ENCODE measurements at regions not wholly inside any gene's neighbourhood (a gene's known extent, or its start where the extent isn't known, plus 50 kb on each side); places are given as distances from the start of the nearest gene placed in this dataset.

- in situ Hi-C loops (cut with HindIII; ENCODE audit: low sequenced_read_pairs): no loop called here
Measured at GRCh38 chr5:89265511-89266179, 382.7 kb upstream of the MEF2C start.

GRCh38 chr5:89263846-89264245 lies 380.9 kb upstream of the MEF2C start:
- in situ Hi-C loops (cut with HindIII; ENCODE audit: low sequenced_read_pairs): no loop called here

DNA sequence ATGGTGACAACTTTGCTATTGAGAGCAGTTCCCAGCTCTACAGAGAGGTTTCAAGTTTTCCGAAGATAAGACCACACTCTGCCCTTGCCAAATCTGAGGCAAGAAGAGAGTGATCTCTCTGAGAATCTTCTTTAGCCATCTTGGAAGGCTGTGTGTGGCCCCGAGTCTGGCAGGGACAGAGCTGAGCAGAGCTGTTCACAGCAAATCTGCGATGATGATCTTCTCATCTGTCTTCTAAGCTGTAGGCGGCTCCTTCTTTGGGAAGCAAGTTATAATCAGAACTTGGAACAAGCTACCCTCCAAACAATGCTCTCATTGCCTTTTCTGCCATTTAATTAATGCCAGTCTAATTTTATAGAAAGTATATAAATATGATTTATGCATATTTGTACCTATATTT lies 379.0 kb upstream of the MEF2C start:
- in situ Hi-C loops (cut with HindIII; ENCODE audit: low sequenced_read_pairs): no loop called here

DNA sequence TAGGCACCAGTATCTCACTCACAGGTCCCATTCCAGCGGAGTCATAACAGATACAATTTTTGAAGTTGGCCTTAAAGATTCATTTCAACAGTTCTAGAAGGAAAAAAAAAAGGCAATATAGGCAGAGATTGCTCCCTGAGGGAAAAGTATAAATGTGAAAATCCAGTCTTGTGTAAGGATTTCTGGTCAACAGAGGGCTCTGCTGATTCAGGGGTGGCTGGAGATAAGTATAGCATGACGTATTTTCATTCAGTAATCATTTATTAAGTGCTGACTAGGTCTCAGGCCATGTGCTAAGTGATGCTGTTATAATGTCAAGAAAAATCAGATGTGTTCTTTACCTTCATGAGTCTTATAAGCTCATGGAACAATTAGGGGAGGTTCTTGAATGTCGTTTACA lies 377.3 kb upstream of the MEF2C start:
- in situ Hi-C loops (cut with HindIII; ENCODE audit: low sequenced_read_pairs): no loop called here

- in situ Hi-C loops (cut with HindIII; ENCODE audit: low sequenced_read_pairs): no loop called here
Measured at GRCh38 chr5:89255845-89256463, 373.0 kb upstream of the MEF2C start.

- in situ Hi-C loops (cut with HindIII; ENCODE audit: low sequenced_read_pairs): no loop called here
Measured at GRCh38 chr5:89253666-89254352, 370.8 kb upstream of the MEF2C start.

DNA sequence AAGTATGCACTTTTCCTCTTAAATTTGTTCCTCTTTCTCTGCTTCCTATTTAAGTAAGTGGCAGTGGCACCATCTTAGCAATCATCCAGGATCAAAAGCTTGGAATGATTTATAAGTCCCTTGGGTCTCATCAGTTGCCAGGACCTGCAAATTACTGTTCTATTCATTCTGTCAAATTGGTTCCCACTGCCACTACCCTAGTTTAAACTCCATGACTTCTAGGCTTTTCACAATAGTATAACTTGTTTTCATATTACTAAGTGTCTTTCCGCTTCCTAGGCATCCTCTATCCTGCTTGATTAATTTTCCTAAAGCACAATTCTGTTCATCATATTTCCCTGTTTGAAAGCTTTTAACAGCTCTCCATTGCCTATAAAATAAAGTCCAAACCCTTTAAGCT lies 363.9 kb upstream of the MEF2C start:
- in situ Hi-C loops (cut with HindIII; ENCODE audit: low sequenced_read_pairs): no loop called here

GRCh38 chr5:89246252-89246651 lies 363.3 kb upstream of the MEF2C start:
- in situ Hi-C loops (cut with HindIII; ENCODE audit: low sequenced_read_pairs): no loop called here

DNA sequence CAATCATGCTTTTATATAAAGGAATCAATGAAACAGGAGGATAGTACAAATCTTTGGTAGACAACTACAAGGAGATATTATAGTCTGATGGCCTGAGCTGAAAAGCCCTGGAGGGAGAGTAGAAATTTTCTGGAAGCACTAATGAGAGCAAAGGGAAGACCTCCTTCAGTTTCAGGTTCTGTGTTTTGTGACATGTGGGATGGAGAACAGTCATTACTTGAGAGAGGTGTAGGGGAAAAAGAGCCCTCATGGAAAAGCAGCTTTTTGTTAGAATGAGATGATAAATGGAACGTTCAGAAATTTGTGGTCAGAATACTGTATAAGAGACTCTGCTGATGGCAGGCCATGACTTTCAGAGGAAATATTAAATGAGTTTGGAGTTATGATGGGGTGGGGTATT lies 360.6 kb upstream of the MEF2C start:
- in situ Hi-C loops (cut with HindIII; ENCODE audit: low sequenced_read_pairs): no loop called here

GRCh38 chr5:89241186-89241585 lies 358.2 kb upstream of the MEF2C start:
- in situ Hi-C loops (cut with HindIII; ENCODE audit: low sequenced_read_pairs): no loop called here

DNA sequence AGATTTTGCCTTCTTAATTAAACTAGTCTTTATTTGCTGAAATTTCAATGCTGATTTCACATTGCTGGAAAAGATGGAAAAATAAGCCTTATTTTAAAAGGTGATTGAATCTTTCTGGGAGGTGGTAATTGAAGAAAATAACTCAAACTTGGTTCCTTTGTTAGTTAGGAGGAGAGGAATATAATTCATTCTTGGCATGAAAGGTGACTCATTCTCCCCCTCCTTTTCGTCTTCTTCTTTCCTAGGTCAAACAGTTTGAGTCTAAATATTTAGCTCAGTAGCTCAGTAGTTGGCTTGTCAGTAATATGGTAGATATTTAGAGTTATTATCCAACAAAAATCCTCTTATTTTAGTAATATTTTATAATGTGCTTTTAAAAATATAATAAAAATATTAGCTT lies 353.9 kb upstream of the MEF2C start:
- in situ Hi-C loops (cut with HindIII; ENCODE audit: low sequenced_read_pairs): no loop called here

- in situ Hi-C loops (cut with HindIII; ENCODE audit: low sequenced_read_pairs): no loop called here
Measured at GRCh38 chr5:89233462-89233861, 350.5 kb upstream of the MEF2C start.

DNA sequence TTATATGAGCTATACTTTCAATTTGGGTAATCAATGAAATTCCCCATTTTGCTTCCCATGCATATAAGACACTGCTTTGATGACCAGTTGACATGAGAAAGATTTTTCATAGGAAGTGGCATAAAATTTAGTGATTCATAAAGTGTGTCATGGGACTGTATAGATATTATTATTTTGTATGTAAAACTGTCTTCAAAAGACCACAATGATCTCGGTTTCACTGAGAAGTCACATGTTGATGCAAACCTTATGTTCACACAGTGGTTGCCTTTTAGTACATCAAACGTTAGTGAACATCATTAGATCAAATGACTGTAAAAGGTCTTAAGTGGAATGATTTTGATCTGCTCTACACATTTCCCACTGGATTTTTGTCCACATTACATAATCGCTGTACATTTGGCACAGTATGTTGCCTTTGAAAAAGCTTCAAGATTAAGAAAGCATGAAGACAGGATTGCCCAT lies 349.2 kb upstream of the MEF2C start:
- in situ Hi-C loops (cut with HindIII; ENCODE audit: low sequenced_read_pairs): no loop called here

- in situ Hi-C loops (cut with HindIII; ENCODE audit: low sequenced_read_pairs): no loop called here
Measured at GRCh38 chr5:89230178-89230577, 347.2 kb upstream of the MEF2C start.

GRCh38 chr5:89229331-89230070 lies 346.5 kb upstream of the MEF2C start:
- in situ Hi-C loops (cut with HindIII; ENCODE audit: low sequenced_read_pairs): no loop called here

- in situ Hi-C loops (cut with HindIII; ENCODE audit: low sequenced_read_pairs): no loop called here
Measured at GRCh38 chr5:89228355-89228754, 345.4 kb upstream of the MEF2C start.

DNA sequence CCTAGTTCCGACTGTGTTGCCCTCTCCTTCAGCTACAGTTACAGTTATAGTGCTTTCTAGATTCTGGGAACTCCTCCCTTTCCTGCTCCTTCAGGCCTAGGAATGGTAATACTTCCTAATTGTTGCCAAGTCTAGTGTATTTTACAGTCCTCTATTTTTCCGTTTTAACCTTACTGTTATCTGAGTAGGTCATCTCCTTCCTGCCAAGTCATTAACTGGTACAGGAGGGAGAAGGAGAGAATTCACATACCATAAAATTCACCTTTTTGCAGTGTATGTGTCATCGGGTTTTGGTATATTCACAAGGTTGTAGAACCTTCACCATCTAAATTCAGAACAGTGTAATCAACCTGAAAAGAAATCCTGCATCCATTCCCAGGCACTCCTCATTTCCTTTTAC lies 335.4 kb upstream of the MEF2C start:
- in situ Hi-C loops (cut with HindIII; ENCODE audit: low sequenced_read_pairs): no loop called here

DNA sequence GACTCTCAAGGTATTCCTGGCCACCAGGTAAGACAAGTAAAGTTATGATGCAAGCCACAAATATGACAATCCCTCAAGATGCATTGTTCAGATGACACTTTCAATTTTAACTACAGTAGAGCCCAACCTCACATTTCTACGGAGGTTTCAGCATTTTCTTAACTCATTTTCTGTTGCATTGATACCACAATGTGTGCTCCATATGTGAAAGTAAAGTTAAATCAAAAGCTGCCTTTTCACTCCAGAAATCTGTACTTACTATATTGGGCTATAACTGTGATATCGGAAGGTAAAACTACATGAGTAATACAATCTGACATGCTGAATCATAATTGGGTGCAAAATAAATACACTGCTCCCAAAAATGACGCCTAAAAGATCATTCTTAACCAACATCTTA lies 333.6 kb upstream of the MEF2C start:
- in situ Hi-C loops (cut with HindIII; ENCODE audit: low sequenced_read_pairs): no loop called here

- in situ Hi-C loops (cut with HindIII; ENCODE audit: low sequenced_read_pairs): no loop called here
Measured at GRCh38 chr5:89213573-89213972, 330.6 kb upstream of the MEF2C start.

DNA sequence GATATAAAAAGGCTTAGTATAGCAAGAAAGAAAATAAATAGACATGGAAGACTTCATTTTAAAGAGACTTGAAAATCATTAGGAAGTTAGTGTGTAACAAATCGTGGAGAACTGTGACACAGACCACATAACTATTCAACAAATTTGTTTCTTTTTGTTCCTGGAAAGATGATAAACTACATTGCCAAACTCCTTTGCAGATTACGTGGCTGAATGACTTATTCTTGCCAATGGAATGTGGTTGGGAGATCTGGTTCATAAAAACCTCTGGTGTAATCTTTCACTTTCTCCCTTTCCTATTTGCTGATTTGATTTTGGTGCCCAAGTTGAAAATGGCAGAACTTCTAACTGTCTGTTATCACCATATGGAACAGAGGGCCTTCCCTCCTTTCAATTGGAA lies 328.9 kb upstream of the MEF2C start:
- in situ Hi-C loops (cut with HindIII; ENCODE audit: low sequenced_read_pairs): no loop called here

- in situ Hi-C loops (cut with HindIII; ENCODE audit: low sequenced_read_pairs): no loop called here
Measured at GRCh38 chr5:89208811-89209210, 325.8 kb upstream of the MEF2C start.

DNA sequence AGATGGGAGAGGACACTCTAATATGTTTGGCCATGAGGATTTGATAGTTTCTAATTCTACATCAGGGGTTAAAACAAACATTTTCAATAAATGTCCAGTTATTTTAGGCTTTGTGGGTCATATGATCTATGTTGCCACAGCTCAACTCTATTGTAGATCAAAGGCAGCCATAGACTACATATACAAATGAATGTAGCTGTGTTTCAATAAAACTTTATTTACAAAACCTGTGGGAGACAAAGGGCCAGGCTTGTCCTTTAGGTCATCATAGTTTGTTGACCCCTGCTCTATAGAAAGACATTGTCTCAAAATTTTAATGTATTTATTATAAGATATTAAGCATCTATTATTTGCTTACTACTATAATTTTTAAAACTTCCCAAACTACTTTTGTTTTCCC lies 325.4 kb upstream of the MEF2C start:
- in situ Hi-C loops (cut with HindIII; ENCODE audit: low sequenced_read_pairs): no loop called here

All from endothelial cell of hepatic sinusoid (primary cell).